Ovary (tissue), 7 donors: ENCODE measurements at regions not wholly inside any gene's neighbourhood (a gene's known extent, or its start where the extent isn't known, plus 50 kb on each side); places are given as distances from the start of the nearest gene placed in this dataset.

ENCODE experiments used
- DNase-seq, 5 donors: peaks; one replicate each; pipeline ENCODE4 v3.0.0-alpha.2; 2019 to 2020
- H3K27ac ChIP-seq, 2 donors: fragments of 200-600 bp; one replicate each; pipeline versions ENCODE4 v1.5.1 to v1.8.0; 2019 to 2022
- H3K27me3 ChIP-seq: fragments of 200-600 bp; one replicate; pipeline ENCODE4 v1.8.0; 2022
- H3K36me3 ChIP-seq: fragments of 200-600 bp; sonication (generic); one replicate; pipeline ENCODE4 v1.5.1; 2019
- H3K4me1 ChIP-seq: one replicate; pipeline ENCODE4 v1.8.1; 2013; ENCODE audit warnings: mild to moderate bottlenecking, moderate library complexity; ENCODE audit not compliant: insufficient read depth
- H3K4me3 ChIP-seq: fragments of 200-600 bp; sonication (generic); one replicate; pipeline ENCODE4 v1.5.1; 2017
- H3K9me3 ChIP-seq, 2 donors: fragments of 200-600 bp in 1 of 2; sonication (generic) in 1 of 2; one replicate each; pipeline versions ENCODE4 v1.5.1 to v1.8.1; 2013 to 2019; ENCODE audit warnings: mild to moderate bottlenecking in 1 of 2, moderate library complexity in 1 of 2
- CTCF ChIP-seq, 3 donors: fragments of 450-650 bp in 2 of 3; fragments of 200-600 bp in 1 of 3; IDR thresholded peaks; one replicate each; pipeline versions ENCODE4 v1.5.1 to v1.8.0; 2016 to 2022; ENCODE audit warnings: antibody characterized with exemption in 3 of 3, mild to moderate bottlenecking in 1 of 3
- EP300 ChIP-seq: sonication (generic); formaldehyde crosslinking; IDR thresholded peaks from one replicate; pipeline ENCODE4 v1.6.1; 2017; ENCODE audit warnings: antibody characterized with exemption
- POLR2A ChIP-seq: fragments of 450-650 bp; IDR thresholded peaks from one replicate; pipeline ENCODE4 v1.6.1; 2017; ENCODE audit warnings: antibody characterized with exemption, mild to moderate bottlenecking, moderate library complexity
- WGBS, 3 donors: extraction: QIAGEN DNeasy Blood & Tissue Kit in 1 of 3; methylation state at CpG; one replicate each; pipeline versions ENCODE4 v1.1.5 to v1.1.7; 2013 to 2017; 5-methylcytosine and 5-hydroxymethylcytosine counted together
- intact Hi-C, 4 donors: fragments of 100-400 bp; cut with DNase I; formaldehyde crosslinking; loops; one replicate each; pipeline versions ENCODE4 v1.11.0 to v1.15.1; 2022 to 2023
- donor health status: DM: no; HTN: no; CAD: no; lungs with moderate emphysema.
- donor health status: DM: no; HTN: no; CAD: no.
- donor health status: Bipolar disorder and iron deficiency.
- donor health status: DM: no; HTN: no; CAD: no.
- donor health status: DM: yes; HTN: yes; CAD: no.

GRCh38 chr12:130008241-130008640, 104.4 kb upstream of the TMEM132D start:
- TF ChIP-seq EP300 (no peak), POLR2A (no peak), CTCF (IDR thresholded peaks at IDR 0.05) (no peak)
- no peaks in the 10 kb centered on the region for H3K27me3 ChIP-seq

GRCh38 chr12:130009961-130010360, 106.1 kb upstream of the TMEM132D start:
- Histone ChIP-seq H3K4me3 (no peak overlapping the region), H3K27ac (no peak overlapping the region), H3K4me1 (no peaks in the 10 kb centered on the region), H3K27me3 (no peaks in the 10 kb centered on the region), H3K9me3 (no peaks in the 10 kb centered on the region), H3K36me3 (no peaks in the 10 kb centered on the region)
- intact Hi-C loops = no loop called here
- DNase-seq = no peak
- 70 to 75% (median 73%) methylated on average over 16 of the region's 16 CpGs for WGBS, 3 donors
- TF ChIP-seq EP300 (no peak), POLR2A (no peak), CTCF (IDR thresholded peaks at IDR 0.05) (no peak)

More at GRCh38 chr12:130008241-130008640, 104.4 kb upstream of the TMEM132D start:
- DNase-seq = no peak
- H3K9me3 ChIP-seq = no peaks in the 10 kb centered on the region
- 42 to 44% (median 44%) methylated on average over 10 of the region's 10 CpGs for WGBS, 3 donors
- H3K36me3 ChIP-seq = no peaks in the 10 kb centered on the region
- intact Hi-C loops = no loop called here
- no peak overlapping the region for H3K27ac ChIP-seq
- H3K4me1 ChIP-seq = no peaks in the 10 kb centered on the region
- H3K4me3 ChIP-seq = no peak overlapping the region

- TF ChIP-seq EP300 = no peak
- Histone ChIP-seq H3K36me3 (no peaks in the 10 kb centered on the region), H3K9me3 (no peaks in the 10 kb centered on the region), H3K27ac (no peak overlapping the region), H3K27me3 (no peaks in the 10 kb centered on the region), H3K4me3 (no peak overlapping the region), H3K4me1 (no peaks in the 10 kb centered on the region)
- DNase-seq = no peak
- intact Hi-C loops = no loop called here
- 71 to 74% (median 72%) methylated on average over 13 of the region's 13 CpGs for WGBS, 3 donors
Measured at GRCh38 chr12:130011611-130012385, 108.0 kb upstream of the TMEM132D start.

GRCh38 chr12:130013771-130014484, 110.1 kb upstream of the TMEM132D start:
- no peak for TF ChIP-seq EP300
- TF ChIP-seq CTCF (IDR thresholded peaks at IDR 0.05) = no peak
- TF ChIP-seq POLR2A = no peak
- Histone ChIP-seq H3K4me1 (no peaks in the 10 kb centered on the region), H3K27me3 (no peaks in the 10 kb centered on the region), H3K4me3 (no peak overlapping the region), H3K27ac (no peak overlapping the region), H3K36me3 (no peaks in the 10 kb centered on the region), H3K9me3 (no peaks in the 10 kb centered on the region)
- WGBS, 3 donors = 1 to 5% (median 2%) methylated on average over 36 of the region's 36 CpGs
- peak in 2 of 5 donors; percentile 24 to 56 for DNase-seq
- intact Hi-C loops = no loop called here

- intact Hi-C loops = no loop called here
- TF ChIP-seq CTCF (IDR thresholded peaks at IDR 0.05) = no peak
- TF ChIP-seq EP300 = no peak
- TF ChIP-seq POLR2A = no peak
- no peak for DNase-seq
- no peaks in the 10 kb centered on the region for H3K4me1 ChIP-seq
- 7 to 11% (median 8%) methylated on average over 11 of the region's 11 CpGs for WGBS, 3 donors
- no peaks in the 10 kb centered on the region for H3K27me3 ChIP-seq
- H3K9me3 ChIP-seq = no peaks in the 10 kb centered on the region
- no peak overlapping the region for H3K27ac ChIP-seq
- H3K36me3 ChIP-seq = no peaks in the 10 kb centered on the region
- no peak overlapping the region for H3K4me3 ChIP-seq
Measured at GRCh38 chr12:130014485-130014807, 110.6 kb upstream of the TMEM132D start.
